Hepatocyte (in vitro differentiated cells): ENCODE measurements at regions not wholly inside any gene's neighbourhood (a gene's known extent, or its start where the extent isn't known, plus 50 kb on each side); places are given as distances from the start of the nearest gene placed in this dataset.

Source experiments
- EZH2 ChIP-seq: fragments of 200-600 bp; sonication (generic); IDR thresholded peaks from 2 replicates; pipeline ENCODE4 v1.6.1; 2016; ENCODE audit warnings: antibody characterized with exemption, mild to moderate bottlenecking, borderline replicate concordance
- EZH2phosphoT487 ChIP-seq: fragments of 200-600 bp; sonication (generic); IDR thresholded peaks from one replicate; pipeline ENCODE4 v1.6.1; 2018; ENCODE audit warnings: antibody characterized with exemption, mild to moderate bottlenecking, low read depth, moderate library complexity; ENCODE audit not compliant: unreplicated experiment, severe bottlenecking
- TF ChIP-seq, protein P1 (sequence below): fragments of 200-600 bp; sonication (generic); IDR thresholded peaks from 2 replicates; pipeline ENCODE4 v1.5.1; 2016; ENCODE audit warnings: antibody characterized with exemption, mild to moderate bottlenecking; ENCODE audit not compliant: poor library complexity

- TF ChIP-seq, protein P1, sequence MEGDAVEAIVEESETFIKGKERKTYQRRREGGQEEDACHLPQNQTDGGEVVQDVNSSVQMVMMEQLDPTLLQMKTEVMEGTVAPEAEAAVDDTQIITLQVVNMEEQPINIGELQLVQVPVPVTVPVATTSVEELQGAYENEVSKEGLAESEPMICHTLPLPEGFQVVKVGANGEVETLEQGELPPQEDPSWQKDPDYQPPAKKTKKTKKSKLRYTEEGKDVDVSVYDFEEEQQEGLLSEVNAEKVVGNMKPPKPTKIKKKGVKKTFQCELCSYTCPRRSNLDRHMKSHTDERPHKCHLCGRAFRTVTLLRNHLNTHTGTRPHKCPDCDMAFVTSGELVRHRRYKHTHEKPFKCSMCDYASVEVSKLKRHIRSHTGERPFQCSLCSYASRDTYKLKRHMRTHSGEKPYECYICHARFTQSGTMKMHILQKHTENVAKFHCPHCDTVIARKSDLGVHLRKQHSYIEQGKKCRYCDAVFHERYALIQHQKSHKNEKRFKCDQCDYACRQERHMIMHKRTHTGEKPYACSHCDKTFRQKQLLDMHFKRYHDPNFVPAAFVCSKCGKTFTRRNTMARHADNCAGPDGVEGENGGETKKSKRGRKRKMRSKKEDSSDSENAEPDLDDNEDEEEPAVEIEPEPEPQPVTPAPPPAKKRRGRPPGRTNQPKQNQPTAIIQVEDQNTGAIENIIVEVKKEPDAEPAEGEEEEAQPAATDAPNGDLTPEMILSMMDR = no peak
- TF ChIP-seq EZH2phosphoT487 (no peak), EZH2 (no peak)
Measured at GRCh38 chr14:22046063-22046462, 372.4 kb upstream of the OR4E1 start.
